ENCODE measurements at regions not wholly inside any gene's neighbourhood (a gene's known extent, or its start where the extent isn't known, plus 50 kb on each side); places are given as distances from the start of the nearest gene placed in this dataset.

DNA sequence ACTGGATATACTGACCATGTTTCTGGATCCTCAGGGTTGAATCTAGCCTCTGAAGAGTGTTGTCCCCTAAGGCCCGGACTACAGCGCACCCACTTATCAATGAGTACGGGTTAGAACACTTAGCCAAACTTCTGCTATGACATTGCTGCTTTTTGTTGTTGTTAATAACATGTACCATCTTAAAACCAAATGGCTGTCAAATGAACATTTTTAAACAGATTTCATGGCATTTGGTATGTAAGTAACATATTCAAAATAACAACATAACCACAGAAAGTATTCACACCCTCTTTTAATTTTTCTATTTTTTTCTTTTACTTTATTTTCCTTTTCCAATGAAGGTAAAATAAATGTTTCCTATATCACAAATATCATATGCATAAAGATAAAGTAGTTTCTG lies 1292.5 kb upstream of the TENM4 start:
- H3K36me3 ChIP-seq (ENCODE audit: control insufficient read depth in 2 of 2, insufficient read depth in 2 of 2, low read length in 2 of 2): no peaks in the 10 kb centered on the region
- H3K27me3 ChIP-seq (ENCODE audit: control insufficient read depth in 2 of 2, insufficient read depth in 2 of 2, low read length in 2 of 2): no peaks in the 10 kb centered on the region
- H3K4me3 ChIP-seq (ENCODE audit: low read length in 2 of 2): no peak overlapping the region
- H3K9ac ChIP-seq (ENCODE audit: low read depth in 1 of 2, low read length in 2 of 2): no peak overlapping the region
- H3K9me3 ChIP-seq (ENCODE audit: control insufficient read depth in 2 of 2, low read length in 2 of 2): no peaks in the 10 kb centered on the region
- no peaks in the 10 kb centered on the region for H3K4me1 ChIP-seq (ENCODE audit: control insufficient read depth in 2 of 2, insufficient read depth in 2 of 2, low read length in 2 of 2)
- no peak overlapping the region for H3K27ac ChIP-seq (ENCODE audit: low read depth in 2 of 2, low read length in 2 of 2)

DNA sequence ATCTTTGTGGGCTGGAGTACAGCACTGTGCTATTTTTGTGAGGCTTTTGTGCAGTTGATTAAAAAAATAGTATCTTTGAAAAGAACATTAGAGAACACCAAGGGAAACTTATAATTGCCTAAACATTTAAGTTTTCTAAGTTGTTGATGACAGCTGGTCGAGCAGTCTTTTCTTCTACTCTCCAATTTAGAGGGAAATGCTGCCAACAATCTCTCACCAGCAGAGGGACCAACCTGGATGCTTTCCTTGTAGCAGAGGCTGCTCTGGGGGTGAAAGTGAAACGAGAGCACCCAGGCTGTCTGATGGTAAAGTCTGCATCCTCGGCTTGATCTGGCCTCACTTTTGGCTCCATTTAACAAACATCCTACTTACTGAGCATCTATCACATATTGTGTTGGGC lies 1286.5 kb upstream of the TENM4 start:
- H3K27me3 ChIP-seq (ENCODE audit: control insufficient read depth in 2 of 2, insufficient read depth in 2 of 2, low read length in 2 of 2): no peaks in the 10 kb centered on the region
- no peak overlapping the region for H3K9ac ChIP-seq (ENCODE audit: low read depth in 1 of 2, low read length in 2 of 2)
- no peaks in the 10 kb centered on the region for H3K4me1 ChIP-seq (ENCODE audit: control insufficient read depth in 2 of 2, insufficient read depth in 2 of 2, low read length in 2 of 2)
- H3K9me3 ChIP-seq (ENCODE audit: control insufficient read depth in 2 of 2, low read length in 2 of 2): no peaks in the 10 kb centered on the region
- no peak overlapping the region for H3K4me3 ChIP-seq (ENCODE audit: low read length in 2 of 2)
- no peaks in the 10 kb centered on the region for H3K36me3 ChIP-seq (ENCODE audit: control insufficient read depth in 2 of 2, insufficient read depth in 2 of 2, low read length in 2 of 2)
- H3K27ac ChIP-seq (ENCODE audit: low read depth in 2 of 2, low read length in 2 of 2): no peak overlapping the region

DNA sequence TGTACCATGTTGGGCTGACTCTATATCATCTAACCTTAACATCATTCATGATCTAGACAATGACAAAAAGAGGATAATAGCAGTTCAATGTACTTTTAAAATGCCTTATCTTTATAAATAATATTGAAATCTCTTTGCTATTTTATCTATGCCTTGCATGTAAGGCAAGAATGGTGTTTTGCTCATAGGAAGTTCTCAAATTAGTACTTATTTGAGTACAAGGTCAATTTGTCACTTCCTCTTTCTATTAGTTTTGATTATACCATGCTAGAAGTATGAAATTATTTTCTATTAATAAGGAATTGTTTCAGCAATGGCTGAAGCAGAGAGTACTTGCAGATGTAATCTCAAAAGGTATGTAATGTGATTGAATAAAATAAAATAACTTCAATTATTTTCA lies 1285.4 kb upstream of the TENM4 start:
- H3K27ac ChIP-seq (ENCODE audit: low read depth in 2 of 2, low read length in 2 of 2): no peak overlapping the region
- no peaks in the 10 kb centered on the region for H3K4me1 ChIP-seq (ENCODE audit: control insufficient read depth in 2 of 2, insufficient read depth in 2 of 2, low read length in 2 of 2)
- H3K9ac ChIP-seq (ENCODE audit: low read depth in 1 of 2, low read length in 2 of 2): no peak overlapping the region
- H3K4me3 ChIP-seq (ENCODE audit: low read length in 2 of 2): no peak overlapping the region
- H3K9me3 ChIP-seq (ENCODE audit: control insufficient read depth in 2 of 2, low read length in 2 of 2): no peaks in the 10 kb centered on the region
- no peaks in the 10 kb centered on the region for H3K27me3 ChIP-seq (ENCODE audit: control insufficient read depth in 2 of 2, insufficient read depth in 2 of 2, low read length in 2 of 2)
- H3K36me3 ChIP-seq (ENCODE audit: control insufficient read depth in 2 of 2, insufficient read depth in 2 of 2, low read length in 2 of 2): no peaks in the 10 kb centered on the region

GRCh38 chr11:80724366-80724765 lies 1283.5 kb upstream of the TENM4 start:
- H3K4me1 ChIP-seq (ENCODE audit: control insufficient read depth in 2 of 2, insufficient read depth in 2 of 2, low read length in 2 of 2): no peaks in the 10 kb centered on the region
- no peak overlapping the region for H3K27ac ChIP-seq (ENCODE audit: low read depth in 2 of 2, low read length in 2 of 2)
- no peak overlapping the region for H3K4me3 ChIP-seq (ENCODE audit: low read length in 2 of 2)
- H3K27me3 ChIP-seq (ENCODE audit: control insufficient read depth in 2 of 2, insufficient read depth in 2 of 2, low read length in 2 of 2): no peaks in the 10 kb centered on the region
- no peak overlapping the region for H3K9ac ChIP-seq (ENCODE audit: low read depth in 1 of 2, low read length in 2 of 2)
- no peaks in the 10 kb centered on the region for H3K9me3 ChIP-seq (ENCODE audit: control insufficient read depth in 2 of 2, low read length in 2 of 2)
- no peaks in the 10 kb centered on the region for H3K36me3 ChIP-seq (ENCODE audit: control insufficient read depth in 2 of 2, insufficient read depth in 2 of 2, low read length in 2 of 2)

DNA sequence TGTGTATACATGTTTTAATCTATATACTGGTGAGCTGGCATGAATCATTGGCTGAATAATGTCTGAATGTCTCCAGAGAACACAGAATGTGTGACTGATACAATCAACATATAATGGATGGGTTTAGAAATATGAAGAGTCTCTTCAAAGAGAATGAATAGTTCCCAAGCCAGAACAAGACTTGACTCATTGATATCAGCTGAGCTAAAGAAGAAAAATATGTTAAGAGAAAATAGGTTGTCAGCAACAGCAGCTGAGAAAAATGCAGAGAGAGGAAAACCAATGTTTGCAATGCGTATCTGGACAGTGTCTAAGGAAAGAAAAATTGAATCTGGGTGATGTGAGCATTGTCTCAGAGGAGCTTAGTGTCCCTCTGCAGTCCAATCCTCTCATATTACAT lies 1281.8 kb upstream of the TENM4 start:
- Histone ChIP-seq H3K9ac (ENCODE audit: low read depth in 1 of 2, low read length in 2 of 2) (no peak overlapping the region), H3K4me1 (ENCODE audit: control insufficient read depth in 2 of 2, insufficient read depth in 2 of 2, low read length in 2 of 2) (no peaks in the 10 kb centered on the region), H3K27ac (ENCODE audit: low read depth in 2 of 2, low read length in 2 of 2) (no peak overlapping the region), H3K4me3 (ENCODE audit: low read length in 2 of 2) (no peak overlapping the region), H3K36me3 (ENCODE audit: control insufficient read depth in 2 of 2, insufficient read depth in 2 of 2, low read length in 2 of 2) (no peaks in the 10 kb centered on the region), H3K27me3 (ENCODE audit: control insufficient read depth in 2 of 2, insufficient read depth in 2 of 2, low read length in 2 of 2) (no peaks in the 10 kb centered on the region), H3K9me3 (ENCODE audit: control insufficient read depth in 2 of 2, low read length in 2 of 2) (no peaks in the 10 kb centered on the region)

- Histone ChIP-seq H3K9me3 (ENCODE audit: control insufficient read depth in 2 of 2, low read length in 2 of 2) (no peaks in the 10 kb centered on the region), H3K4me1 (ENCODE audit: control insufficient read depth in 2 of 2, insufficient read depth in 2 of 2, low read length in 2 of 2) (no peaks in the 10 kb centered on the region), H3K27ac (ENCODE audit: low read depth in 2 of 2, low read length in 2 of 2) (no peak overlapping the region), H3K9ac (ENCODE audit: low read depth in 1 of 2, low read length in 2 of 2) (no peak overlapping the region), H3K36me3 (ENCODE audit: control insufficient read depth in 2 of 2, insufficient read depth in 2 of 2, low read length in 2 of 2) (no peaks in the 10 kb centered on the region), H3K4me3 (ENCODE audit: low read length in 2 of 2) (no peak overlapping the region), H3K27me3 (ENCODE audit: control insufficient read depth in 2 of 2, insufficient read depth in 2 of 2, low read length in 2 of 2) (no peaks in the 10 kb centered on the region)
These were observed 1279.5 kb upstream of the TENM4 start for GRCh38 chr11:80720295-80720694.

- H3K4me3 ChIP-seq (ENCODE audit: low read length in 2 of 2): no peak overlapping the region
- H3K9ac ChIP-seq (ENCODE audit: low read depth in 1 of 2, low read length in 2 of 2): no peak overlapping the region
- no peaks in the 10 kb centered on the region for H3K27me3 ChIP-seq (ENCODE audit: control insufficient read depth in 2 of 2, insufficient read depth in 2 of 2, low read length in 2 of 2)
- no peaks in the 10 kb centered on the region for H3K36me3 ChIP-seq (ENCODE audit: control insufficient read depth in 2 of 2, insufficient read depth in 2 of 2, low read length in 2 of 2)
- no peaks in the 10 kb centered on the region for H3K9me3 ChIP-seq (ENCODE audit: control insufficient read depth in 2 of 2, low read length in 2 of 2)
- no peaks in the 10 kb centered on the region for H3K4me1 ChIP-seq (ENCODE audit: control insufficient read depth in 2 of 2, insufficient read depth in 2 of 2, low read length in 2 of 2)
- H3K27ac ChIP-seq (ENCODE audit: low read depth in 2 of 2, low read length in 2 of 2): no peak overlapping the region
These were observed 1278.4 kb upstream of the TENM4 start for GRCh38 chr11:80719292-80719646.

- H3K27ac ChIP-seq (ENCODE audit: low read depth in 2 of 2, low read length in 2 of 2): no peak overlapping the region
- no peaks in the 10 kb centered on the region for H3K9me3 ChIP-seq (ENCODE audit: control insufficient read depth in 2 of 2, low read length in 2 of 2)
- H3K9ac ChIP-seq (ENCODE audit: low read depth in 1 of 2, low read length in 2 of 2): no peak overlapping the region
- H3K27me3 ChIP-seq (ENCODE audit: control insufficient read depth in 2 of 2, insufficient read depth in 2 of 2, low read length in 2 of 2): no peaks in the 10 kb centered on the region
- H3K4me1 ChIP-seq (ENCODE audit: control insufficient read depth in 2 of 2, insufficient read depth in 2 of 2, low read length in 2 of 2): no peaks in the 10 kb centered on the region
- no peak overlapping the region for H3K4me3 ChIP-seq (ENCODE audit: low read length in 2 of 2)
- H3K36me3 ChIP-seq (ENCODE audit: control insufficient read depth in 2 of 2, insufficient read depth in 2 of 2, low read length in 2 of 2): no peaks in the 10 kb centered on the region
These were observed 1277.9 kb upstream of the TENM4 start for GRCh38 chr11:80718611-80719291.

GRCh38 chr11:80702264-80702663 lies 1261.4 kb upstream of the TENM4 start:
- no peak overlapping the region for H3K27ac ChIP-seq (ENCODE audit: low read depth in 2 of 2, low read length in 2 of 2)
- H3K36me3 ChIP-seq (ENCODE audit: control insufficient read depth in 2 of 2, insufficient read depth in 2 of 2, low read length in 2 of 2): no peaks in the 10 kb centered on the region
- no peaks in the 10 kb centered on the region for H3K9me3 ChIP-seq (ENCODE audit: control insufficient read depth in 2 of 2, low read length in 2 of 2)
- no peak overlapping the region for H3K9ac ChIP-seq (ENCODE audit: low read depth in 1 of 2, low read length in 2 of 2)
- H3K4me3 ChIP-seq (ENCODE audit: low read length in 2 of 2): no peak overlapping the region
- H3K27me3 ChIP-seq (ENCODE audit: control insufficient read depth in 2 of 2, insufficient read depth in 2 of 2, low read length in 2 of 2): no peaks in the 10 kb centered on the region
- peaks cover 5 to 8% of the 10 kb centered on the region in 2 donors for H3K4me1 ChIP-seq (ENCODE audit: control insufficient read depth in 2 of 2, insufficient read depth in 2 of 2, low read length in 2 of 2)

DNA sequence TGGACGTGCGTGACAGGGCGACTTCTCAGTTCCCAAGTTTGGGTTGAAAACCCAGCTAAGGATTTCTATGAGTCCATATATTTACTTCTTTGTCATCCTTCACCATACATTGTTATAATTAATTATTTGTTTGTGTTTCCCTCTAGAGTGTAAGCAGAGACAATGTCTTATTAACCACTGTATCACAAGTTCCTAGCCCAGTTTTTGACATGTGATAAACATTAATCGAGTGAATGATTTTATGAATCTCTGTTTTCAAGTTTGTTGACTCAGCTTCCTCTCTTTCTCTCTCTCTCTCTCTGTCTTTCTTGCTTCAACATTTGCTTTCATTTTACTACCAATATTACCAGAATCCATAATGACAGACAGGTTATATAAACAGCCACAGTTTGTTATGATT lies 1259.6 kb upstream of the TENM4 start:
- H3K27ac ChIP-seq (ENCODE audit: low read depth in 2 of 2, low read length in 2 of 2): peak overlapping the region; percentile 74 to 82
- peaks cover 5 to 8% of the 10 kb centered on the region in 2 donors for H3K4me1 ChIP-seq (ENCODE audit: control insufficient read depth in 2 of 2, insufficient read depth in 2 of 2, low read length in 2 of 2)
- H3K9ac ChIP-seq (ENCODE audit: low read depth in 1 of 2, low read length in 2 of 2): no peak overlapping the region
- H3K27me3 ChIP-seq (ENCODE audit: control insufficient read depth in 2 of 2, insufficient read depth in 2 of 2, low read length in 2 of 2): no peaks in the 10 kb centered on the region
- no peaks in the 10 kb centered on the region for H3K9me3 ChIP-seq (ENCODE audit: control insufficient read depth in 2 of 2, low read length in 2 of 2)
- no peaks in the 10 kb centered on the region for H3K36me3 ChIP-seq (ENCODE audit: control insufficient read depth in 2 of 2, insufficient read depth in 2 of 2, low read length in 2 of 2)
- no peak overlapping the region for H3K4me3 ChIP-seq (ENCODE audit: low read length in 2 of 2)

All from mucosa of rectum (tissue), 2 donors.